ENCODE measurements at regions not wholly inside any gene's neighbourhood (a gene's known extent, or its start where the extent isn't known, plus 50 kb on each side); places are given as distances from the start of the nearest gene placed in this dataset.

- Histone ChIP-seq H4K20me1 (ENCODE audit: insufficient read depth) (no peaks in the 10 kb centered on the region), H3K9me2 (ENCODE audit: insufficient read depth) (no peaks in the 10 kb centered on the region), H3K79me2 (ENCODE audit: insufficient read depth, low read length) (no peaks in the 10 kb centered on the region), H2AFZ (ENCODE audit: low read depth, low read length, poor library complexity, severe bottlenecking) (no peak overlapping the region), H3K9ac (ENCODE audit: low read length) (no peak overlapping the region), H3K4me1 (ENCODE audit: control insufficient read depth in 1 of 2, insufficient read depth in 2 of 2, low read length in 2 of 2) (peaks cover 0 to 14% of the 10 kb centered on the region in 2 experiments; a peak in 2 of 4 replicates), H3K9me3 (ENCODE audit: control insufficient read depth in 1 of 2, insufficient read depth in 1 of 2, low read depth in 1 of 2, low read length in 2 of 2) (no peaks in the 10 kb centered on the region), H3K27me3 (ENCODE audit: insufficient read depth, low read length) (no peaks in the 10 kb centered on the region), H3K36me3 (ENCODE audit: control insufficient read depth in 1 of 2, insufficient read depth in 2 of 2, low read length in 2 of 2) (no peaks in the 10 kb centered on the region), H3K4me3 (replicated peaks in 1 of 2; ENCODE audit: low read depth in 1 of 2, low read length in 2 of 2) (no peak overlapping the region), H3K4me2 (ENCODE audit: low read length) (no peak overlapping the region), H3K27ac (ENCODE audit: low read depth, low read length) (no peak overlapping the region)
- no TSS peak for BruUV-seq (replicated peaks)
- TF ChIP-seq EGR1 (IDR thresholded peaks at IDR 0.05; ENCODE audit: low read depth): no peak
- TF ChIP-seq ZBTB33 (IDR thresholded peaks at IDR 0.05; ENCODE audit: extremely low read depth, insufficient replicate concordance, low read length): no peak
- TF ChIP-seq SP1 (IDR thresholded peaks at IDR 0.05; ENCODE audit: low read depth): no peak
- no peak for TF ChIP-seq TCF7L2 (IDR thresholded peaks at IDR 0.05; ENCODE audit: borderline replicate concordance, extremely low read depth, insufficient read depth, insufficient read length)
- TF ChIP-seq, protein P1, sequence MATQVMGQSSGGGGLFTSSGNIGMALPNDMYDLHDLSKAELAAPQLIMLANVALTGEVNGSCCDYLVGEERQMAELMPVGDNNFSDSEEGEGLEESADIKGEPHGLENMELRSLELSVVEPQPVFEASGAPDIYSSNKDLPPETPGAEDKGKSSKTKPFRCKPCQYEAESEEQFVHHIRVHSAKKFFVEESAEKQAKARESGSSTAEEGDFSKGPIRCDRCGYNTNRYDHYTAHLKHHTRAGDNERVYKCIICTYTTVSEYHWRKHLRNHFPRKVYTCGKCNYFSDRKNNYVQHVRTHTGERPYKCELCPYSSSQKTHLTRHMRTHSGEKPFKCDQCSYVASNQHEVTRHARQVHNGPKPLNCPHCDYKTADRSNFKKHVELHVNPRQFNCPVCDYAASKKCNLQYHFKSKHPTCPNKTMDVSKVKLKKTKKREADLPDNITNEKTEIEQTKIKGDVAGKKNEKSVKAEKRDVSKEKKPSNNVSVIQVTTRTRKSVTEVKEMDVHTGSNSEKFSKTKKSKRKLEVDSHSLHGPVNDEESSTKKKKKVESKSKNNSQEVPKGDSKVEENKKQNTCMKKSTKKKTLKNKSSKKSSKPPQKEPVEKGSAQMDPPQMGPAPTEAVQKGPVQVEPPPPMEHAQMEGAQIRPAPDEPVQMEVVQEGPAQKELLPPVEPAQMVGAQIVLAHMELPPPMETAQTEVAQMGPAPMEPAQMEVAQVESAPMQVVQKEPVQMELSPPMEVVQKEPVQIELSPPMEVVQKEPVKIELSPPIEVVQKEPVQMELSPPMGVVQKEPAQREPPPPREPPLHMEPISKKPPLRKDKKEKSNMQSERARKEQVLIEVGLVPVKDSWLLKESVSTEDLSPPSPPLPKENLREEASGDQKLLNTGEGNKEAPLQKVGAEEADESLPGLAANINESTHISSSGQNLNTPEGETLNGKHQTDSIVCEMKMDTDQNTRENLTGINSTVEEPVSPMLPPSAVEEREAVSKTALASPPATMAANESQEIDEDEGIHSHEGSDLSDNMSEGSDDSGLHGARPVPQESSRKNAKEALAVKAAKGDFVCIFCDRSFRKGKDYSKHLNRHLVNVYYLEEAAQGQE (IDR thresholded peaks at IDR 0.05; ENCODE audit: low read depth): no peak
- no peak for TF ChIP-seq ELF1 (IDR thresholded peaks at IDR 0.05; ENCODE audit: borderline replicate concordance, low read depth)
- no peak for TF ChIP-seq CBX3 (IDR thresholded peaks at IDR 0.05; ENCODE audit: low read depth)
- no peak for TF ChIP-seq ZNF274 (IDR thresholded peaks at IDR 0.05; ENCODE audit: low read depth, low read length)
- no peak for TF ChIP-seq POLR2AphosphoS5 (IDR thresholded peaks at IDR 0.05; ENCODE audit: low read depth, low read length)
- no peak for TF ChIP-seq RAD21 (IDR thresholded peaks at IDR 0.05; ENCODE audit: low read depth)
- TF ChIP-seq POLR2A (IDR thresholded peaks at IDR 0.05; ENCODE audit: borderline replicate concordance, extremely low read depth, insufficient read depth, insufficient read length): no peak
- TF ChIP-seq ATF3 (IDR thresholded peaks at IDR 0.05): no peak
- TF ChIP-seq SRF (IDR thresholded peaks at IDR 0.05; ENCODE audit: low read depth): no peak
- TF ChIP-seq YY1 (IDR thresholded peaks at IDR 0.05; ENCODE audit: extremely low read depth, insufficient replicate concordance, low read depth, low read length): no peak
- TF ChIP-seq SIN3A (IDR thresholded peaks at IDR 0.05; ENCODE audit: low read depth): no peak
- POLR2A ChIA-PET: no interaction called here
- CTCF ChIA-PET: interaction anchor here (1.2 kb wide), 1 partner anchor 53 kb away, joined by 5 read pairs; no protein-coding TSS in a partner anchor
- RAD21 ChIA-PET (ENCODE audit: low non-redundant PET in 1 of 2, low total read pairs in 2 of 2, uncharacterized antibody in 2 of 2, unreplicated experiment in 2 of 2): no interaction called here
- no peak for DNase-seq (ENCODE audit: low read depth, low spot score)
- no peak for ATAC-seq
- intact Hi-C loops (cut with micrococcal nuclease): no loop called here
These were observed 81.4 kb downstream of the CHRD start for GRCh38 chr3:184461219-184461618.
